IMR-90 (cell line): ENCODE measurements at regions not wholly inside any gene's neighbourhood (a gene's known extent, or its start where the extent isn't known, plus 50 kb on each side); places are given as distances from the start of the nearest gene placed in this dataset.

ENCODE experiments used
- ATAC-seq: fragments of 200-7000 bp; cut with Tn5 transposase; 2 replicates; pipeline ENCODE4 v1.9.1; 2020; ENCODE audit warnings: low read depth, mild to moderate bottlenecking, moderate library complexity
- BruUV-seq: library from RNA; stranded (reverse); fragments of 400-500 nt; replicated peaks from 2 replicates; lab custom pipeline; 2021; lab: Mats Ljungman, UMichigan
- CTCF ChIA-PET: fragments of 300-600 bp; formaldehyde crosslinking; extraction: SDS; loops from one replicate; lab custom pipeline; 2021; ENCODE audit warnings: antibody characterized with exemption; lab: Yijun Ruan, JAX
- POLR2A ChIA-PET: fragments of 300-600 bp; sonication (Branson Sonifier 250); formaldehyde crosslinking; loops from one replicate; lab custom pipeline; 2022; ENCODE audit warnings: antibody characterized with exemption; ENCODE audit not compliant: unreplicated experiment; lab: Charles Lee
- DNase-seq: peaks from one replicate; pipeline ENCODE4 v3.0.0; 2013
- H2AFZ ChIP-seq: replicated peaks from 2 replicates; pipeline ENCODE3; 2013; ENCODE audit warnings: low read length, mild to moderate bottlenecking; ENCODE audit not compliant: poor library complexity
- H2AK5ac ChIP-seq: 2 replicates; pipeline ENCODE4 v1.6.1; 2013; ENCODE audit warnings: low read depth, low read length, inconsistent platforms
- H2AK9ac ChIP-seq: replicated peaks from 2 replicates; pipeline ENCODE3; 2013; ENCODE audit warnings: mild to moderate bottlenecking, low read depth, low read length, moderate library complexity; ENCODE audit not compliant: poor library complexity
- H2BK120ac ChIP-seq: 2 replicates; pipeline ENCODE4 v1.6.1; 2013; ENCODE audit warnings: low read depth, low read length, inconsistent platforms
- H2BK15ac ChIP-seq: 3 replicates; pipeline ENCODE4 v1.6.1; 2013; ENCODE audit warnings: low read depth, low read length, inconsistent platforms
- H2BK20ac ChIP-seq: 2 replicates; pipeline ENCODE4 v1.6.1; 2013; ENCODE audit warnings: low read depth, mild to moderate bottlenecking, inconsistent platforms, low read length, moderate library complexity
- H2BK5ac ChIP-seq: 2 replicates; pipeline ENCODE4 v1.6.1; 2013; ENCODE audit warnings: mild to moderate bottlenecking, low read depth, low read length, inconsistent platforms; ENCODE audit not compliant: poor library complexity, severe bottlenecking
- H3K14ac ChIP-seq: replicated peaks from 2 replicates; pipeline ENCODE4 v1.6.1; 2013; ENCODE audit warnings: low read depth, low read length, inconsistent platforms
- H3K18ac ChIP-seq: 2 replicates; pipeline ENCODE4 v1.6.1; 2013; ENCODE audit warnings: low read depth, low read length, control low read depth
- H3K23ac ChIP-seq: 2 replicates; pipeline ENCODE4 v1.6.1; 2013; ENCODE audit warnings: low read depth, low read length, inconsistent platforms
- H3K27ac ChIP-seq: 2 replicates; pipeline ENCODE4 v1.5.1; 2013; ENCODE audit warnings: mild to moderate bottlenecking, control low read depth, low read length; ENCODE audit not compliant: insufficient read depth
- H3K27me3 ChIP-seq: 2 replicates; pipeline ENCODE4 v1.6.1; 2013; ENCODE audit warnings: low read length; ENCODE audit not compliant: control insufficient read depth, insufficient read depth
- H3K36me3 ChIP-seq: 2 replicates; pipeline ENCODE4 v1.6.1; 2013; ENCODE audit warnings: low read length, mixed read lengths; ENCODE audit not compliant: control insufficient read depth, insufficient read depth
- H3K4ac ChIP-seq: 2 replicates; pipeline ENCODE4 v1.6.1; 2013; ENCODE audit warnings: low read depth, low read length, inconsistent platforms
- H3K4me1 ChIP-seq: 2 replicates; pipeline ENCODE4 v1.6.1; 2013; ENCODE audit warnings: low read length, mixed read lengths; ENCODE audit not compliant: control insufficient read depth, insufficient read depth
- H3K4me2 ChIP-seq: 2 replicates; pipeline ENCODE4 v1.6.1; 2013; ENCODE audit warnings: low read depth, mild to moderate bottlenecking, control low read depth, low read length, moderate library complexity
- H3K4me3 ChIP-seq: 2 replicates; pipeline ENCODE4 v1.5.1; 2013; ENCODE audit warnings: low read depth, mild to moderate bottlenecking, control low read depth, low read length, moderate library complexity; ENCODE audit not compliant: insufficient read depth
- H3K56ac ChIP-seq: 2 replicates; pipeline ENCODE4 v1.6.1; 2013; ENCODE audit warnings: low read length, inconsistent platforms; ENCODE audit not compliant: insufficient read depth; ENCODE audit errors: extremely low read depth
- H3K79me1 ChIP-seq, 2 experiments: 2 replicates each; pipeline ENCODE4 v1.6.1; 2013; ENCODE audit warnings: low read length in 2 of 2, inconsistent platforms in 1 of 2, low read depth in 1 of 2
- H3K9ac ChIP-seq: 2 replicates; pipeline ENCODE4 v1.6.1; 2013; ENCODE audit warnings: low read depth, low read length, control low read depth
- H3K9me1 ChIP-seq: 2 replicates; pipeline ENCODE4 v1.6.1; 2013; ENCODE audit warnings: low read length, inconsistent platforms; ENCODE audit not compliant: insufficient read depth
- H3K9me3 ChIP-seq: 2 replicates; pipeline ENCODE4 v1.6.1; 2013; ENCODE audit warnings: low read length; ENCODE audit not compliant: control insufficient read depth, insufficient read depth
- H4K20me1 ChIP-seq: 2 replicates; pipeline ENCODE4 v1.6.1; 2013; ENCODE audit warnings: low read length, inconsistent platforms; ENCODE audit not compliant: insufficient read depth
- H4K5ac ChIP-seq: 2 replicates; pipeline ENCODE4 v1.6.1; 2013; ENCODE audit warnings: mild to moderate bottlenecking, low read depth, low read length, control low read depth
- H4K8ac ChIP-seq, 2 experiments: 2 replicates each; pipeline ENCODE4 v1.6.1; 2013; ENCODE audit warnings: low read depth in 2 of 2, low read length in 2 of 2, control low read depth in 1 of 2, inconsistent platforms in 1 of 2
- H4K91ac ChIP-seq: 2 replicates; pipeline ENCODE4 v1.6.1; 2013; ENCODE audit warnings: low read depth, low read length, inconsistent platforms; ENCODE audit not compliant: insufficient read depth
- CEBPB ChIP-seq: IDR thresholded peaks from 2 replicates; pipeline ENCODE4 v1.6.1; 2012; ENCODE audit warnings: low read depth, low read length, improper control_type of control experiment
- ELK1 ChIP-seq: fragments of 150-350 bp; IDR thresholded peaks from 2 replicates; pipeline ENCODE4 v1.6.1; 2016; ENCODE audit warnings: low read depth, mild to moderate bottlenecking, low read length, moderate library complexity, borderline replicate concordance
- RAD21 ChIP-seq: IDR thresholded peaks from 2 replicates; pipeline ENCODE4 v1.6.1; 2012; ENCODE audit warnings: low read length, improper control_type of control experiment
- RCOR1 ChIP-seq: IDR thresholded peaks from 2 replicates; pipeline ENCODE4 v1.6.1; 2012; ENCODE audit warnings: mild to moderate bottlenecking, low read length, improper control_type of control experiment; ENCODE audit not compliant: insufficient replicate concordance
- RFX5 ChIP-seq: IDR thresholded peaks from 2 replicates; pipeline ENCODE4 v1.8.0; 2012; ENCODE audit warnings: low read depth, mild to moderate bottlenecking, low read length, moderate library complexity
- SMC3 ChIP-seq: fragments of 150-350 bp; IDR thresholded peaks from 2 replicates; pipeline ENCODE4 v1.6.1; 2016; ENCODE audit warnings: low read depth, mild to moderate bottlenecking, antibody characterized with exemption, low read length, moderate library complexity
- USF2 ChIP-seq: fragments of 150-350 bp; IDR thresholded peaks from 2 replicates; pipeline ENCODE4 v1.6.1; 2017; ENCODE audit warnings: mild to moderate bottlenecking, antibody characterized with exemption, low read length, low read depth
- WGBS, 2 experiments: methylation state at CpG; one replicate each; pipeline versions ENCODE4 v1.1.5 to v1.1.7; 2013; ENCODE audit warnings: missing lambda C conversion rate in 2 of 2; ENCODE audit not compliant: insufficient read length in 1 of 2; ENCODE audit errors: extremely low coverage in 2 of 2; 5-methylcytosine and 5-hydroxymethylcytosine counted together
- dilution Hi-C: fragments of 300-500 bp; cut with HindIII; formaldehyde crosslinking; loops from one replicate; pipeline ENCODE4 v1.14.3; 2018; ENCODE audit warnings: low sequenced_read_pairs; ENCODE audit not compliant: unreplicated experiment
- in situ Hi-C: fragments of 300-500 bp; cut with MboI; formaldehyde crosslinking; loops from 3 replicates; pipeline ENCODE4 v1.14.3; 2019; ENCODE audit warnings: low sequenced_read_pairs, inconsistent platforms, mixed read lengths
- intact Hi-C: fragments of 100-400 bp; cut with micrococcal nuclease; formaldehyde crosslinking; loops from 2 replicates; pipeline ENCODE4 v1.10.0; 2022

GRCh38 chr18:77993188-77993981, 743.7 kb downstream of the GALR1 start:
- no peak for DNase-seq
- no peak overlapping the region for H3K14ac ChIP-seq
- H4K5ac ChIP-seq, result no peak overlapping the region
- H3K36me3 ChIP-seq, result no peaks in the 10 kb centered on the region
- H3K27ac ChIP-seq, result no peak overlapping the region
- H3K9me1 ChIP-seq, result no peaks in the 10 kb centered on the region
- in situ Hi-C loops, result no loop called here
- H2BK20ac ChIP-seq, result no peak overlapping the region
- H3K9me3 ChIP-seq, result peaks cover 28% of the 10 kb centered on the region
- WGBS, 2 experiments, result 80% methylated on average over 2 of the region's 25 CpGs; no CpG with 5 or more reads in 1 of the 2 experiments
- no peak overlapping the region for H4K8ac ChIP-seq
- no peak for ATAC-seq
- H2BK120ac ChIP-seq, result no peak overlapping the region
- H2AFZ ChIP-seq, result no peak overlapping the region
- no peak overlapping the region for H4K91ac ChIP-seq
- no peak overlapping the region for H3K4ac ChIP-seq
- H3K18ac ChIP-seq, result no peak overlapping the region
- dilution Hi-C loops, result no loop called here
- no peak overlapping the region for H3K23ac ChIP-seq
- no peaks in the 10 kb centered on the region for H4K20me1 ChIP-seq
- TF ChIP-seq RCOR1 (no peak), SMC3 (no peak), CEBPB (no peak), ELK1 (no peak), RAD21 (no peak), USF2 (no peak), RFX5 (no peak)
- H3K27me3 ChIP-seq, result no peaks in the 10 kb centered on the region
- H3K9ac ChIP-seq, result no peak overlapping the region
- intact Hi-C loops, result no loop called here
- H2AK5ac ChIP-seq, result no peak overlapping the region
- H3K4me2 ChIP-seq, result no peak overlapping the region
- no peaks in the 10 kb centered on the region for H3K4me1 ChIP-seq
- H3K4me3 ChIP-seq, result no peak overlapping the region
- no peak overlapping the region for H3K56ac ChIP-seq
- no peak overlapping the region for H2BK5ac ChIP-seq
- POLR2A ChIA-PET, result no interaction called here
- no TSS peak for BruUV-seq
- CTCF ChIA-PET, result no interaction called here
- no peak overlapping the region for H2AK9ac ChIP-seq
- no peak overlapping the region for H2BK15ac ChIP-seq
- H3K79me1 ChIP-seq, result no peaks in the 10 kb centered on the region
